ENCODE measurements at regions not wholly inside any gene's neighbourhood (a gene's known extent, or its start where the extent isn't known, plus 50 kb on each side); places are given as distances from the start of the nearest gene placed in this dataset.

- ChIA-PET CTCF (no interaction called here), POLR2A (ENCODE audit: unreplicated experiment) (no interaction called here)
- Histone ChIP-seq H2AFZ (ENCODE audit: low read length) (no peak overlapping the region), H3K79me2 (ENCODE audit: low read length) (no peaks in the 10 kb centered on the region), H3K4me2 (ENCODE audit: low read length) (no peak overlapping the region), H3K36me3 (ENCODE audit: low read depth, low read length) (no peaks in the 10 kb centered on the region), H3K27ac (ENCODE audit: low read length) (no peak overlapping the region), H3K9me2 (replicated peaks; ENCODE audit: low read length) (no peaks in the 10 kb centered on the region), H3K9ac (ENCODE audit: low read length) (no peak overlapping the region), H3K4me3 (ENCODE audit: low read length) (no peak overlapping the region), H3K9me3 (ENCODE audit: low read length) (no peaks in the 10 kb centered on the region), H3K27me3 (ENCODE audit: low read length) (no peaks in the 10 kb centered on the region), H3F3A (ENCODE audit: low read length, unreplicated experiment) (no peaks in the 10 kb centered on the region), H3K4me1 (ENCODE audit: insufficient read depth, low read length) (no peaks in the 10 kb centered on the region), H4K20me1 (ENCODE audit: low read length) (no peaks in the 10 kb centered on the region)
- no peak for DNase-seq
- TF ChIP-seq EZH2phosphoT487 (IDR thresholded peaks at IDR 0.05; ENCODE audit: borderline replicate concordance, low read length), result no peak
- TF ChIP-seq, protein P1, sequence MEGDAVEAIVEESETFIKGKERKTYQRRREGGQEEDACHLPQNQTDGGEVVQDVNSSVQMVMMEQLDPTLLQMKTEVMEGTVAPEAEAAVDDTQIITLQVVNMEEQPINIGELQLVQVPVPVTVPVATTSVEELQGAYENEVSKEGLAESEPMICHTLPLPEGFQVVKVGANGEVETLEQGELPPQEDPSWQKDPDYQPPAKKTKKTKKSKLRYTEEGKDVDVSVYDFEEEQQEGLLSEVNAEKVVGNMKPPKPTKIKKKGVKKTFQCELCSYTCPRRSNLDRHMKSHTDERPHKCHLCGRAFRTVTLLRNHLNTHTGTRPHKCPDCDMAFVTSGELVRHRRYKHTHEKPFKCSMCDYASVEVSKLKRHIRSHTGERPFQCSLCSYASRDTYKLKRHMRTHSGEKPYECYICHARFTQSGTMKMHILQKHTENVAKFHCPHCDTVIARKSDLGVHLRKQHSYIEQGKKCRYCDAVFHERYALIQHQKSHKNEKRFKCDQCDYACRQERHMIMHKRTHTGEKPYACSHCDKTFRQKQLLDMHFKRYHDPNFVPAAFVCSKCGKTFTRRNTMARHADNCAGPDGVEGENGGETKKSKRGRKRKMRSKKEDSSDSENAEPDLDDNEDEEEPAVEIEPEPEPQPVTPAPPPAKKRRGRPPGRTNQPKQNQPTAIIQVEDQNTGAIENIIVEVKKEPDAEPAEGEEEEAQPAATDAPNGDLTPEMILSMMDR (conservative IDR thresholded peaks at IDR 0.05; ENCODE audit: low read depth, low read length), result no peak
- intact Hi-C loops (cut with micrococcal nuclease), result no loop called here
- BruUV-seq (replicated peaks), result no TSS peak
- no peak for ATAC-seq
Observed at GRCh38 chr13:80462037-80462436, 121.1 kb upstream of the SPRY2 start.

GRCh38 chr13:80458543-80458942, 117.6 kb upstream of the SPRY2 start:
- no peak for ATAC-seq
- no peak overlapping the region for H3K4me3 ChIP-seq (ENCODE audit: low read length)
- H3F3A ChIP-seq (ENCODE audit: low read length, unreplicated experiment), result no peaks in the 10 kb centered on the region
- H3K9me3 ChIP-seq (ENCODE audit: low read length), result no peaks in the 10 kb centered on the region
- DNase-seq, result no peak
- H4K20me1 ChIP-seq (ENCODE audit: low read length), result no peaks in the 10 kb centered on the region
- H3K9me2 ChIP-seq (replicated peaks; ENCODE audit: low read length), result no peaks in the 10 kb centered on the region
- no peak overlapping the region for H3K27ac ChIP-seq (ENCODE audit: low read length)
- CTCF ChIA-PET, result no interaction called here
- no peak overlapping the region for H3K4me2 ChIP-seq (ENCODE audit: low read length)
- H2AFZ ChIP-seq (ENCODE audit: low read length), result no peak overlapping the region
- no peak overlapping the region for H3K9ac ChIP-seq (ENCODE audit: low read length)
- intact Hi-C loops (cut with micrococcal nuclease), result no loop called here
- POLR2A ChIA-PET (ENCODE audit: unreplicated experiment), result no interaction called here
- BruUV-seq (replicated peaks), result no TSS peak
- H3K36me3 ChIP-seq (ENCODE audit: low read depth, low read length), result no peaks in the 10 kb centered on the region
- no peaks in the 10 kb centered on the region for H3K27me3 ChIP-seq (ENCODE audit: low read length)
- H3K79me2 ChIP-seq (ENCODE audit: low read length), result no peaks in the 10 kb centered on the region
- H3K4me1 ChIP-seq (ENCODE audit: insufficient read depth, low read length), result no peaks in the 10 kb centered on the region
- TF ChIP-seq EZH2 (IDR thresholded peaks at IDR 0.05; ENCODE audit: low read length, unreplicated experiment) (no peak), EZH2phosphoT487 (IDR thresholded peaks at IDR 0.05; ENCODE audit: borderline replicate concordance, low read length) (no peak)
- TF ChIP-seq, protein P1 (conservative IDR thresholded peaks at IDR 0.05; ENCODE audit: low read depth, low read length), result no peak

DNA sequence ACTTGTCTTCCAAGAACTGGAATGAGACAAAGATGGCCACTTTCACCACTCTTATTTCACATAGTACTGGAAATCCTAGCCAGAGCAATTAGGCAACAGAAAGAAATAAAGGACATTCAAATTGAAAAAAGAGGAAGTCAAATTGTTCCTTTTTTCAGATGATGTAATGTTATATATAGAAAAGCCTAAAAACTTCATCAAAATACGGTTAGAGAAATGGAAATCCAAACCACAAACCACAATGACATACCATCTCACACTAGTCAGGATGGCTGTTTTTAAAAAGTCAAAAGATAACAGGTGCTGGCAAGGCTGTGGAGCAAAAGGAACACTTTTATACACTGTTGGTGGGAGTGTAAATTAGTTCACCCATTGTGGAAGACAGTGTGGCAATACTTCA, 113.3 kb upstream of the SPRY2 start:
- no peaks in the 10 kb centered on the region for H3F3A ChIP-seq (ENCODE audit: low read length, unreplicated experiment)
- H3K9me3 ChIP-seq (ENCODE audit: low read length), result no peaks in the 10 kb centered on the region
- no peak overlapping the region for H3K4me3 ChIP-seq (ENCODE audit: low read length)
- no peaks in the 10 kb centered on the region for H3K4me1 ChIP-seq (ENCODE audit: insufficient read depth, low read length)
- H3K27me3 ChIP-seq (ENCODE audit: low read length), result no peaks in the 10 kb centered on the region
- CTCF ChIA-PET, result no interaction called here
- no peaks in the 10 kb centered on the region for H4K20me1 ChIP-seq (ENCODE audit: low read length)
- no peak for ATAC-seq
- intact Hi-C loops (cut with micrococcal nuclease), result no loop called here
- POLR2A ChIA-PET (ENCODE audit: unreplicated experiment), result no interaction called here
- H3K79me2 ChIP-seq (ENCODE audit: low read length), result no peaks in the 10 kb centered on the region
- TF ChIP-seq, protein P1 (conservative IDR thresholded peaks at IDR 0.05; ENCODE audit: low read depth, low read length), result no peak
- TF ChIP-seq EZH2phosphoT487 (IDR thresholded peaks at IDR 0.05; ENCODE audit: borderline replicate concordance, low read length), result no peak
- TF ChIP-seq EZH2 (IDR thresholded peaks at IDR 0.05; ENCODE audit: low read length, unreplicated experiment), result no peak
- H2AFZ ChIP-seq (ENCODE audit: low read length), result no peak overlapping the region
- H3K36me3 ChIP-seq (ENCODE audit: low read depth, low read length), result no peaks in the 10 kb centered on the region
- no peak for DNase-seq
- no peak overlapping the region for H3K9ac ChIP-seq (ENCODE audit: low read length)
- BruUV-seq (replicated peaks), result no TSS peak
- no peak overlapping the region for H3K4me2 ChIP-seq (ENCODE audit: low read length)
- no peaks in the 10 kb centered on the region for H3K9me2 ChIP-seq (replicated peaks; ENCODE audit: low read length)
- H3K27ac ChIP-seq (ENCODE audit: low read length), result no peak overlapping the region
